OCI-LY7 (cell line): ENCODE measurements at regions not wholly inside any gene's neighbourhood (a gene's known extent, or its start where the extent isn't known, plus 50 kb on each side); places are given as distances from the start of the nearest gene placed in this dataset.
"Not testable (repeated sequence)": the region's sequence is repeated elsewhere in the genome, so short reads cannot be mapped to it uniquely, and the experiment has no call there.

Source experiments
- BruUV-seq: library from RNA; stranded (reverse); fragments of 400-500 nt; replicated peaks from 2 replicates; lab custom pipeline; 2021; lab: Mats Ljungman, UMichigan
- CTCF ChIA-PET: fragments of 300-600 bp; sonication (Branson Sonifier 250); formaldehyde crosslinking; loops from one replicate; lab custom pipeline; 2022; ENCODE audit warnings: antibody characterized with exemption; ENCODE audit not compliant: unreplicated experiment; lab: Charles Lee
- POLR2A ChIA-PET: fragments of 300-600 bp; sonication (Branson Sonifier 250); formaldehyde crosslinking; loops from one replicate; lab custom pipeline; 2022; ENCODE audit warnings: antibody characterized with exemption; lab: Charles Lee
- DNase-seq: peaks from one replicate; pipeline ENCODE4 v3.0.0-alpha.2; 2015; ENCODE audit warnings: low spot score
- H2AFZ ChIP-seq: fragments of 200-600 bp; sonication (generic), shearing (Covaris generic); 2 replicates; pipeline ENCODE4 v1.6.1; 2014; ENCODE audit warnings: mild to moderate bottlenecking, antibody characterized with exemption, low read length, moderate library complexity
- H3K27ac ChIP-seq: fragments of 200-600 bp; sonication (generic); 2 replicates; pipeline ENCODE4 v1.5.1; 2014; ENCODE audit warnings: mixed run types, low read depth, mild to moderate bottlenecking, moderate library complexity, low read length, inconsistent platforms; ENCODE audit not compliant: poor library complexity, severe bottlenecking
- H3K36me3 ChIP-seq: fragments of 200-600 bp; sonication (generic); 2 replicates; pipeline ENCODE4 v1.6.1; 2014; ENCODE audit warnings: mild to moderate bottlenecking, antibody characterized with exemption, low read length, moderate library complexity, mixed read lengths; ENCODE audit not compliant: insufficient read depth
- H3K4me1 ChIP-seq: fragments of 200-600 bp; sonication (generic); 2 replicates; pipeline ENCODE4 v1.5.1; 2014; ENCODE audit warnings: mild to moderate bottlenecking, low read length; ENCODE audit not compliant: insufficient read depth, poor library complexity, severe bottlenecking
- H3K4me2 ChIP-seq: fragments of 200-600 bp; sonication (generic); 2 replicates; pipeline ENCODE4 v1.6.1; 2014; ENCODE audit warnings: mild to moderate bottlenecking, low read length
- H3K4me3 ChIP-seq: fragments of 200-600 bp; sonication (generic); 2 replicates; pipeline ENCODE4 v1.5.1; 2014; ENCODE audit warnings: mild to moderate bottlenecking, low read depth, low read length; ENCODE audit not compliant: poor library complexity, severe bottlenecking
- H3K79me2 ChIP-seq: fragments of 200-600 bp; sonication (generic); 2 replicates; pipeline ENCODE4 v1.6.1; 2016; ENCODE audit warnings: low read depth, mild to moderate bottlenecking, low read length, moderate library complexity, mixed read lengths; ENCODE audit not compliant: insufficient read depth
- H3K9me2 ChIP-seq: fragments of 200-600 bp; sonication (generic); 2 replicates; pipeline ENCODE4 v1.6.1; 2016; ENCODE audit warnings: mild to moderate bottlenecking, low read length, mixed read lengths; ENCODE audit not compliant: insufficient read depth
- H3K9me3 ChIP-seq: fragments of 200-600 bp; sonication (generic); 2 replicates; pipeline ENCODE4 v1.6.1; 2014; ENCODE audit warnings: mild to moderate bottlenecking, mixed run types, low read length, mixed read lengths
- H4K20me1 ChIP-seq: fragments of 200-600 bp; sonication (generic); 2 replicates; pipeline ENCODE4 v1.6.1; 2014; ENCODE audit warnings: mild to moderate bottlenecking, antibody characterized with exemption, low read length, moderate library complexity, mixed read lengths; ENCODE audit not compliant: insufficient read depth
- EZH2phosphoT487 ChIP-seq: fragments of 200-600 bp; sonication (generic); IDR thresholded peaks from 2 replicates; pipeline ENCODE4 v1.6.1; 2018; ENCODE audit warnings: low read depth, borderline replicate concordance, mild to moderate bottlenecking, mixed run types, antibody characterized with exemption, low read length, moderate library complexity, mixed read lengths
- intact Hi-C: fragments of 100-400 bp; cut with micrococcal nuclease; formaldehyde crosslinking; loops from one replicate; pipeline ENCODE4 v1.10.0; 2022; ENCODE audit not compliant: unreplicated experiment
- TF ChIP-seq, protein P1 (sequence below): fragments of 200-600 bp; sonication (generic); conservative IDR thresholded peaks from 2 replicates; pipeline ENCODE4 v1.5.1; 2014; ENCODE audit warnings: mild to moderate bottlenecking, antibody characterized with exemption, low read length, moderate library complexity, mixed read lengths

DNA sequence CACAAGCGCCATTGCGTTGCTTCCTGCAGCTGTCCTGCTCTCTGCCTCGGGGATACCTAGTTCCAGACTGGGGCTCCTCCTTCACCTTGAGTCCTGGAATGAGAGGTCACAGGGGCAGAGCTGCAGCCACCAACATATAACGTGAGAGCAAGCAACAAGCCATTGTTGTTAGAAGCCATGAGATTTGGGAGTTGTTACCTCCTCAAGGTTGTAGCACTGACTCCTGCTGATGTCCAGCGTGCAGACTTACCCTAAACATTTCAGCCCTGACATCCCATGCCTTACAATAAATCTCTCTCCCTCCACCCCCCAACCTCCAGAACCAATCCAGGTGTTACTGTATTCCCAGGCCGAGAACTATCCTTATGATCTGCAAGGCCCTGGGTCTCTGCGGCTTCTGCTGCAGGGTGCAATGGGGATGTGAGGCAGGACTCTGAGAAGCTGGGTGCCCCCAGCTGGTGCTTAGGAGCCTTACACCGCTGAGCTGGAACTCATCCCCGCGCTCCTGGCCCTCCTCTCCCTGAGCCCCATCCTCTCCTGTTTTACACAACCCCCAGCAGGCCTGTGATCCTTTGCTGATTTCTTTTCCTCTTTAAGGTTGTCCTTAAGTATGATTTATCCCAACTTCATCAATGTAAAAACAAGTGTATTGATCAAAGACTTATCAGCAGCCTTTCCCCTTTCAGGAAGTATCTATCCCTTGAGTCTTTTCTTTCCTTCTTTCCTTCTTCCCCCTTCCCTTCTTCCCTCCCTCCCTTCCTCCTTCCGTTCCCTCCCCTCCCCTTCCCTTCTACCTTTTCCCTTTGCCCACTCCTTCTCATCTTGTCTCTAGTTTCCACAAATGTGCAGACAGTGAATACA lies 84.2 kb upstream of the ABHD2 start:
- Histone ChIP-seq H3K27ac (no peak overlapping the region), H3K4me1 (no peaks in the 10 kb centered on the region), H3K4me2 (no peak overlapping the region), H3K9me2 (no peaks in the 10 kb centered on the region), H3K36me3 (no peaks in the 10 kb centered on the region), H3K9me3 (no peaks in the 10 kb centered on the region), H2AFZ (no peak overlapping the region), H3K79me2 (no peaks in the 10 kb centered on the region), H3K4me3 (no peak overlapping the region), H4K20me1 (no peaks in the 10 kb centered on the region)
- ChIA-PET CTCF (interaction anchor here (0.7 to 0.8 kb wide), 2 partner anchors 98 to 99 kb away, joined by 3 to 5 read pairs; no protein-coding TSS in a partner anchor), POLR2A (interaction anchor here (0.5 to 0.6 kb wide), 2 partner anchors 9 to 606 kb away, joined by 3 to 4 read pairs; no protein-coding TSS in a partner anchor)
- TF ChIP-seq, protein P1, sequence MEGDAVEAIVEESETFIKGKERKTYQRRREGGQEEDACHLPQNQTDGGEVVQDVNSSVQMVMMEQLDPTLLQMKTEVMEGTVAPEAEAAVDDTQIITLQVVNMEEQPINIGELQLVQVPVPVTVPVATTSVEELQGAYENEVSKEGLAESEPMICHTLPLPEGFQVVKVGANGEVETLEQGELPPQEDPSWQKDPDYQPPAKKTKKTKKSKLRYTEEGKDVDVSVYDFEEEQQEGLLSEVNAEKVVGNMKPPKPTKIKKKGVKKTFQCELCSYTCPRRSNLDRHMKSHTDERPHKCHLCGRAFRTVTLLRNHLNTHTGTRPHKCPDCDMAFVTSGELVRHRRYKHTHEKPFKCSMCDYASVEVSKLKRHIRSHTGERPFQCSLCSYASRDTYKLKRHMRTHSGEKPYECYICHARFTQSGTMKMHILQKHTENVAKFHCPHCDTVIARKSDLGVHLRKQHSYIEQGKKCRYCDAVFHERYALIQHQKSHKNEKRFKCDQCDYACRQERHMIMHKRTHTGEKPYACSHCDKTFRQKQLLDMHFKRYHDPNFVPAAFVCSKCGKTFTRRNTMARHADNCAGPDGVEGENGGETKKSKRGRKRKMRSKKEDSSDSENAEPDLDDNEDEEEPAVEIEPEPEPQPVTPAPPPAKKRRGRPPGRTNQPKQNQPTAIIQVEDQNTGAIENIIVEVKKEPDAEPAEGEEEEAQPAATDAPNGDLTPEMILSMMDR = peak; percentile 53
- no peak for TF ChIP-seq EZH2phosphoT487
- intact Hi-C loops = loop anchor here (1.0 to 2.0 kb wide), 2 partner anchors 21 to 100 kb away; no protein-coding TSS in a partner anchor
- DNase-seq = peak; percentile 11
- BruUV-seq = no TSS peak

DNA sequence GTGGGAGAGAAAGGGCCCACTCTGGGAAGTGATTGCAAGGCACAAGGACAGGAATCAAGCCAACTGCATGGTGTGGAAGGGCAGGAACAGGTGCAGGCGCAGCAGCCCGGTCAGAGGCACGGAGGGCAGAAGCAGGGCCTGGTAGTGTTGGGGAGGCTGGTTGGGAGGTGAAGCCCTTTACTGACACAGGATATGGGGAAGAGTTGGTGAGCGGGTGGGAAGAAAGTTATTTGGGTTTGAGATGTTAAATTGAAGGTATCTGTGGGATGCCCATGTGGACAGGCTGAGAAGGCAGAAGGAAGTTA lies 83.6 kb upstream of the ABHD2 start:
- Histone ChIP-seq H3K4me2 (no peak overlapping the region), H3K9me3 (no peaks in the 10 kb centered on the region), H3K4me3 (no peak overlapping the region), H3K79me2 (no peaks in the 10 kb centered on the region), H3K4me1 (no peaks in the 10 kb centered on the region), H3K9me2 (no peaks in the 10 kb centered on the region), H4K20me1 (no peaks in the 10 kb centered on the region), H3K27ac (no peak overlapping the region), H2AFZ (no peak overlapping the region), H3K36me3 (no peaks in the 10 kb centered on the region)
- no TSS peak for BruUV-seq
- ChIA-PET POLR2A (no interaction called here), CTCF (no interaction called here)
- no peak for DNase-seq
- TF ChIP-seq, protein P1 = no peak
- intact Hi-C loops = loop anchor here (1.0 kb wide), 1 partner anchor 100 kb away; no protein-coding TSS in a partner anchor

DNA sequence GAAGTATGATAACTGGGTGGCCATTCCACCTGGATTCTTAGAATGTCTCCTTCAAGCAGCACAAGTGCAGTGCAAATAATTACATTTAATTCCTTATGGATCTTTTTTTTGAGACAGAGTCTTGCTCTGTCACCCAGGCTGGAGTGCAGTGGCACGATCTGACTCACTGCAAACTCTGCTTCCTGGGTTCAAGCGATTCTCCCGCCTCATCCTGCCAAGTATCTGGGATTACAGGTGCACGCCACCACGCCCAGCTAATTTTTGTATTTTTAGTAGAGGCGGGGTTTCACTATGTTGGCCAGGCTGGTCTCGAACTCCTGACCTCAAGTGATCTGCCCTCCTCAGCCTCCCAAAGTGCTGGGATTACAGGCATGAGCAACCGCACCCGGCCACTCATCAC lies 80.7 kb upstream of the ABHD2 start:
- H3K27ac ChIP-seq, DNase-seq, H4K20me1 ChIP-seq, H3K9me2 ChIP-seq, intact Hi-C loops, BruUV-seq, H3K9me3 ChIP-seq, H3K4me1 ChIP-seq, H3K36me3 ChIP-seq, CTCF ChIA-PET, H2AFZ ChIP-seq, H3K4me3 ChIP-seq, H3K4me2 ChIP-seq, H3K79me2 ChIP-seq: not testable (repeated sequence)
- POLR2A ChIA-PET = interaction anchor here (0.6 kb wide), 2 partner anchors 46 to 128 kb away, joined by 3 to 5 read pairs; no protein-coding TSS in a partner anchor
